ENCODE measurements at regions not wholly inside any gene's neighbourhood (a gene's known extent, or its start where the extent isn't known, plus 50 kb on each side); places are given as distances from the start of the nearest gene placed in this dataset.

DNA sequence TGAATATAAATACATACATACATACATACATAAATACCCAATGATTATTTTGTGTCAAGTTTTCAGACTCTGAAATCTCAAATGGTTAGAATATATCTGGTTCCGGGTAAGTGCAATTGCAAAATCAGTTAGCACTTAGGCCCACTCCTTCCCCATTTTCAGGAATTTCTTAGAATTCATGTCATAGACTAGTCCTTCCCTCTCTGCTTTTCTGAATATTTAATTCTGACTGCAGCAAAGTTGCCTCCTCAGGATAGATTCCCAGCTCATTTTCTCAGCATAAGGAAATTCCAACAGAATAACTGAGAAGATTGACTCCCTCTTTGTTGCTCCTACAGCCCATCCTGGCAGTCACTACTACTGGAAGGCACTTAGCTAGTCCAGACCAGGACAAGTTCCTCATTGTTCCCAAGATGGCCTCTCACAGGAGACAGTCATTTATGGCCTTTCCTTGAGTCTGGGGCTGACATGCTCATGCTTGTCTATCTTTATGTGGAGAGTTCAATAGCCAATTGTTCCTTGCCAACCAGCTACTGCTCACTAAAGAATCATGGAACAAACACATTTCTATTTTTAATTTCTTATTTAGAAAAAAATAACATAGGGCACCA lies 142.9 kb upstream of the ITGB1 start:
- Mint-ChIP-seq H3K9me3 (ENCODE audit: unreplicated experiment) (peaks cover 37% of the 10 kb centered on the region), H3K4me3 (ENCODE audit: unreplicated experiment) (no peak overlapping the region), H3K36me3 (ENCODE audit: insufficient read depth, unreplicated experiment) (no peaks in the 10 kb centered on the region), H3K27me3 (ENCODE audit: insufficient read depth, unreplicated experiment) (no peaks in the 10 kb centered on the region), H3K4me1 (ENCODE audit: low read depth, unreplicated experiment) (no peaks in the 10 kb centered on the region), H3K27ac (ENCODE audit: unreplicated experiment) (no peak overlapping the region)
- intact Hi-C loops (cut with micrococcal nuclease; ENCODE audit: unreplicated experiment) = no loop called here
- H3K9me3 ChIP-seq = peaks cover 32% of the 10 kb centered on the region
- DNase-seq = no peak
- TF ChIP-seq, protein P1, sequence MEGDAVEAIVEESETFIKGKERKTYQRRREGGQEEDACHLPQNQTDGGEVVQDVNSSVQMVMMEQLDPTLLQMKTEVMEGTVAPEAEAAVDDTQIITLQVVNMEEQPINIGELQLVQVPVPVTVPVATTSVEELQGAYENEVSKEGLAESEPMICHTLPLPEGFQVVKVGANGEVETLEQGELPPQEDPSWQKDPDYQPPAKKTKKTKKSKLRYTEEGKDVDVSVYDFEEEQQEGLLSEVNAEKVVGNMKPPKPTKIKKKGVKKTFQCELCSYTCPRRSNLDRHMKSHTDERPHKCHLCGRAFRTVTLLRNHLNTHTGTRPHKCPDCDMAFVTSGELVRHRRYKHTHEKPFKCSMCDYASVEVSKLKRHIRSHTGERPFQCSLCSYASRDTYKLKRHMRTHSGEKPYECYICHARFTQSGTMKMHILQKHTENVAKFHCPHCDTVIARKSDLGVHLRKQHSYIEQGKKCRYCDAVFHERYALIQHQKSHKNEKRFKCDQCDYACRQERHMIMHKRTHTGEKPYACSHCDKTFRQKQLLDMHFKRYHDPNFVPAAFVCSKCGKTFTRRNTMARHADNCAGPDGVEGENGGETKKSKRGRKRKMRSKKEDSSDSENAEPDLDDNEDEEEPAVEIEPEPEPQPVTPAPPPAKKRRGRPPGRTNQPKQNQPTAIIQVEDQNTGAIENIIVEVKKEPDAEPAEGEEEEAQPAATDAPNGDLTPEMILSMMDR (IDR thresholded peaks at IDR 0.05; ENCODE audit: insufficient read depth in 1 of 2, low read depth in 1 of 2, low read length in 1 of 2, severe bottlenecking in 1 of 2, unreplicated experiment in 1 of 2) = no peak
- H3K27me3 ChIP-seq (replicated peaks; ENCODE audit: control insufficient read depth, insufficient read depth, low read length) = no peaks in the 10 kb centered on the region
- ChIA-PET CTCF (no interaction called here), POLR2A (no interaction called here)
- no TSS peak for BruUV-seq (replicated peaks)
- H3K36me3 ChIP-seq (ENCODE audit: control insufficient read depth, insufficient read depth, low read length) = no peaks in the 10 kb centered on the region
- no peak overlapping the region for H3K4me3 ChIP-seq (ENCODE audit: low read depth, low read length)
- no peaks in the 10 kb centered on the region for H3K4me1 ChIP-seq

- intact Hi-C loops (cut with micrococcal nuclease; ENCODE audit: unreplicated experiment) = no loop called here
- TF ChIP-seq, protein P1 (IDR thresholded peaks at IDR 0.05; ENCODE audit: insufficient read depth in 1 of 2, low read depth in 1 of 2, low read length in 1 of 2, severe bottlenecking in 1 of 2, unreplicated experiment in 1 of 2) = no peak
- Histone ChIP-seq H3K4me3 (ENCODE audit: low read depth, low read length) (no peak overlapping the region), H3K9me3 (peaks cover 34% of the 10 kb centered on the region), H3K36me3 (ENCODE audit: control insufficient read depth, insufficient read depth, low read length) (no peaks in the 10 kb centered on the region), H3K4me1 (no peaks in the 10 kb centered on the region), H3K27me3 (replicated peaks; ENCODE audit: control insufficient read depth, insufficient read depth, low read length) (no peaks in the 10 kb centered on the region)
- Mint-ChIP-seq H3K9me3 (ENCODE audit: unreplicated experiment) (peaks cover 46% of the 10 kb centered on the region), H3K27me3 (ENCODE audit: insufficient read depth, unreplicated experiment) (no peaks in the 10 kb centered on the region), H3K36me3 (ENCODE audit: insufficient read depth, unreplicated experiment) (no peaks in the 10 kb centered on the region), H3K4me1 (ENCODE audit: low read depth, unreplicated experiment) (no peaks in the 10 kb centered on the region), H3K4me3 (ENCODE audit: unreplicated experiment) (no peak overlapping the region), H3K27ac (ENCODE audit: unreplicated experiment) (no peak overlapping the region)
- POLR2A ChIA-PET = no interaction called here
- no TSS peak for BruUV-seq (replicated peaks)
- CTCF ChIA-PET = no interaction called here
- no peak for DNase-seq
Observed at GRCh38 chr10:33099748-33100147, 141.7 kb upstream of the ITGB1 start.

GRCh38 chr10:33098951-33099663 lies 141.1 kb upstream of the ITGB1 start:
- CTCF ChIA-PET = no interaction called here
- Histone ChIP-seq H3K4me1 (no peaks in the 10 kb centered on the region), H3K36me3 (ENCODE audit: control insufficient read depth, insufficient read depth, low read length) (no peaks in the 10 kb centered on the region), H3K9me3 (peaks cover 35% of the 10 kb centered on the region), H3K4me3 (ENCODE audit: low read depth, low read length) (no peak overlapping the region), H3K27me3 (replicated peaks; ENCODE audit: control insufficient read depth, insufficient read depth, low read length) (no peaks in the 10 kb centered on the region)
- no TSS peak for BruUV-seq (replicated peaks)
- intact Hi-C loops (cut with micrococcal nuclease; ENCODE audit: unreplicated experiment) = no loop called here
- Mint-ChIP-seq H3K4me3 (ENCODE audit: unreplicated experiment) (no peak overlapping the region), H3K27ac (ENCODE audit: unreplicated experiment) (no peak overlapping the region), H3K4me1 (ENCODE audit: low read depth, unreplicated experiment) (no peaks in the 10 kb centered on the region), H3K9me3 (ENCODE audit: unreplicated experiment) (peaks cover 50% of the 10 kb centered on the region), H3K27me3 (ENCODE audit: insufficient read depth, unreplicated experiment) (no peaks in the 10 kb centered on the region), H3K36me3 (ENCODE audit: insufficient read depth, unreplicated experiment) (no peaks in the 10 kb centered on the region)
- DNase-seq = no peak
- TF ChIP-seq, protein P1 (IDR thresholded peaks at IDR 0.05; ENCODE audit: insufficient read depth in 1 of 2, low read depth in 1 of 2, low read length in 1 of 2, severe bottlenecking in 1 of 2, unreplicated experiment in 1 of 2) = no peak
- POLR2A ChIA-PET = no interaction called here
